Endodermal cell (in vitro differentiated cells): ENCODE measurements at regions not wholly inside any gene's neighbourhood (a gene's known extent, or its start where the extent isn't known, plus 50 kb on each side); places are given as distances from the start of the nearest gene placed in this dataset.

ENCODE experiments used
- DNase-seq: peaks from one replicate; pipeline ENCODE4 v3.0.0-alpha.2; 2017
- H3K27ac ChIP-seq: 2 replicates; pipeline ENCODE4 v1.5.1; 2013; ENCODE audit warnings: mild to moderate bottlenecking, low read depth, low read length, moderate library complexity
- H3K27me3 ChIP-seq: 2 replicates; pipeline ENCODE4 v1.6.1; 2013; ENCODE audit warnings: mild to moderate bottlenecking, low read length, moderate library complexity; ENCODE audit not compliant: insufficient read depth, control insufficient read depth, poor library complexity, severe bottlenecking
- H3K36me3 ChIP-seq: 2 replicates; pipeline ENCODE4 v1.7.0; 2013; ENCODE audit warnings: mild to moderate bottlenecking, low read length, moderate library complexity; ENCODE audit not compliant: control insufficient read depth, insufficient read depth
- H3K4me1 ChIP-seq: one replicate; pipeline ENCODE4 v1.7.0; 2013; ENCODE audit warnings: low read length; ENCODE audit not compliant: control insufficient read depth, insufficient read depth
- H3K4me3 ChIP-seq: 2 replicates; pipeline ENCODE4 v1.5.1; 2013; ENCODE audit warnings: mild to moderate bottlenecking, low read length, moderate library complexity
- H3K9ac ChIP-seq: 2 replicates; pipeline ENCODE4 v1.6.1; 2013; ENCODE audit warnings: mild to moderate bottlenecking, low read length, moderate library complexity; ENCODE audit not compliant: poor library complexity, severe bottlenecking; ENCODE audit errors: extremely low read depth
- H3K9me3 ChIP-seq: 2 replicates; pipeline ENCODE4 v1.6.1; 2013; ENCODE audit warnings: mild to moderate bottlenecking, low read length, moderate library complexity; ENCODE audit not compliant: control insufficient read depth
- H3K27ac Mint-ChIP-seq: 2 replicates; pipeline ENCODE4 v1.8.0; 2020; ENCODE audit warnings: mixed read lengths
- H3K27me3 Mint-ChIP-seq: 2 replicates; pipeline ENCODE4 v1.8.0; 2021; ENCODE audit warnings: mild to moderate bottlenecking, mixed read lengths; ENCODE audit not compliant: insufficient read depth
- H3K36me3 Mint-ChIP-seq: 2 replicates; pipeline ENCODE4 v1.8.0; 2020; ENCODE audit warnings: low read depth, mixed read lengths
- H3K4me1 Mint-ChIP-seq: 2 replicates; pipeline ENCODE4 v1.8.0; 2020; ENCODE audit warnings: mixed read lengths
- H3K4me3 Mint-ChIP-seq: 2 replicates; pipeline ENCODE4 v1.8.0; 2020; ENCODE audit warnings: mild to moderate bottlenecking, moderate library complexity, mixed read lengths
- H3K9me3 Mint-ChIP-seq: 2 replicates; pipeline ENCODE4 v1.8.0; 2020; ENCODE audit warnings: mild to moderate bottlenecking, mixed read lengths
- CTCF ChIP-seq: fragments of 200-600 bp; sonication (generic); conservative IDR thresholded peaks from 2 replicates; pipeline ENCODE4 v1.5.0; 2021; ENCODE audit warnings: antibody characterized with exemption, mild to moderate bottlenecking
- WGBS, 2 experiments: methylation state at CpG; one replicate each; pipeline versions ENCODE4 v1.1.5 to v1.1.7; 2013; ENCODE audit warnings: missing lambda C conversion rate in 2 of 2, mixed read lengths in 1 of 2; ENCODE audit not compliant: insufficient coverage in 1 of 2, insufficient read length in 1 of 2; 5-methylcytosine and 5-hydroxymethylcytosine counted together

- Histone ChIP-seq H3K27ac (no peak overlapping the region), H3K27me3 (no peaks in the 10 kb centered on the region), H3K4me3 (no peak overlapping the region), H3K4me1 (no peaks in the 10 kb centered on the region), H3K36me3 (no peaks in the 10 kb centered on the region), H3K9ac (no peak overlapping the region), H3K9me3 (no peaks in the 10 kb centered on the region)
- peaks cover 9% of the 10 kb centered on the region for H3K4me1 Mint-ChIP-seq
- WGBS, 2 experiments, result 88 to 98% methylated on average over 1 to 3 of the region's 3 CpGs
- DNase-seq, result no peak
- no peaks in the 10 kb centered on the region for H3K27me3 Mint-ChIP-seq
- H3K9me3 Mint-ChIP-seq, result no peaks in the 10 kb centered on the region
- H3K4me3 Mint-ChIP-seq, result no peak overlapping the region
- H3K36me3 Mint-ChIP-seq, result no peaks in the 10 kb centered on the region
- no peak overlapping the region for H3K27ac Mint-ChIP-seq
- TF ChIP-seq CTCF, result no peak
These were observed 80.6 kb upstream of the PLEKHA5 start for GRCh38 chr12:19048943-19049342.

GRCh38 chr12:19052689-19053088 lies 76.8 kb upstream of the PLEKHA5 start:
- H3K4me3 ChIP-seq, result no peak overlapping the region
- no peaks in the 10 kb centered on the region for H3K9me3 Mint-ChIP-seq
- no peak for DNase-seq
- H3K4me3 Mint-ChIP-seq, result no peak overlapping the region
- 47 to 89% methylated on average over 1 to 2 of the region's 2 CpGs for WGBS, 2 experiments
- no peaks in the 10 kb centered on the region for H3K27me3 Mint-ChIP-seq
- no peaks in the 10 kb centered on the region for H3K27me3 ChIP-seq
- no peaks in the 10 kb centered on the region for H3K4me1 ChIP-seq
- H3K27ac ChIP-seq, result no peak overlapping the region
- no peak overlapping the region for H3K27ac Mint-ChIP-seq
- peaks cover 3% of the 10 kb centered on the region for H3K4me1 Mint-ChIP-seq
- H3K9me3 ChIP-seq, result no peaks in the 10 kb centered on the region
- no peaks in the 10 kb centered on the region for H3K36me3 Mint-ChIP-seq
- H3K9ac ChIP-seq, result no peak overlapping the region
- TF ChIP-seq CTCF, result peak; percentile 20
- no peaks in the 10 kb centered on the region for H3K36me3 ChIP-seq

GRCh38 chr12:19053218-19053617 lies 76.3 kb upstream of the PLEKHA5 start:
- no peak overlapping the region for H3K27ac Mint-ChIP-seq
- peaks cover 3% of the 10 kb centered on the region for H3K4me1 Mint-ChIP-seq
- DNase-seq, result no peak
- H3K4me3 Mint-ChIP-seq, result no peak overlapping the region
- Histone ChIP-seq H3K27ac (no peak overlapping the region), H3K9ac (no peak overlapping the region), H3K4me1 (no peaks in the 10 kb centered on the region), H3K27me3 (no peaks in the 10 kb centered on the region), H3K36me3 (no peaks in the 10 kb centered on the region), H3K4me3 (no peak overlapping the region), H3K9me3 (no peaks in the 10 kb centered on the region)
- H3K27me3 Mint-ChIP-seq, result no peaks in the 10 kb centered on the region
- H3K9me3 Mint-ChIP-seq, result no peaks in the 10 kb centered on the region
- WGBS, 2 experiments, result 100% methylated on average over 1 of the region's 1 CpG
- no peaks in the 10 kb centered on the region for H3K36me3 Mint-ChIP-seq
- TF ChIP-seq CTCF, result no peak
